GM18505 (cell line): ENCODE measurements at regions not wholly inside any gene's neighbourhood (a gene's known extent, or its start where the extent isn't known, plus 50 kb on each side); places are given as distances from the start of the nearest gene placed in this dataset.

ENCODE experiments used
- ATAC-seq: cut with Tn5 transposase; IDR thresholded peaks from one replicate; pipeline ENCODE4 v1.9.1; 2021; ENCODE audit not compliant: unreplicated experiment
- POLR2A ChIP-seq: IDR thresholded peaks from 4 replicates; pipeline ENCODE4 v1.6.1; 2011; ENCODE audit warnings: borderline replicate concordance; ENCODE audit not compliant: insufficient read depth, insufficient read length; ENCODE audit errors: extremely low read depth

GRCh38 chr14:54186821-54187763 is 209.7 kb upstream of the CDKN3 start:
- ATAC-seq, result no peak
- no peak for TF ChIP-seq POLR2A

- no peak for ATAC-seq
- TF ChIP-seq POLR2A, result no peak
Measured at GRCh38 chr14:54188064-54188666, 208.6 kb upstream of the CDKN3 start.

DNA sequence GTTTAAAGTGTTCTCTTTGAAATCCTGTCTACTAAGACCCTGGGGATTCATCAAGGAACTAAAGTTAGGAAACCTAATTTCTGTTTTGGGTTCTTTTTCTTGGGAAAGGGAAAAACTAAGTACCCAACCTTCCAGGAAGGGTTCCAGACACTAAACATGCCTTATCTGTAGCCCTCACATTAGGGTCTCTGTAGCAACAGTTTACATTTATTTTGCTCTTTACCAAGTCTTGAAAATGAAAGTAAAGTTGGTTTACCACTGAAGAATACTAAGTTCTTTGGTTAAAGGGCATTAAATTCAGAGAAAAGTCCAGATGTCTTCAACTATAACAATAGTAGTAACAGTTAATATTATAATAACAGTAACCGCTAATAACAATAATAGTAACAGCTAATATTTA is 207.5 kb upstream of the CDKN3 start:
- TF ChIP-seq POLR2A, result no peak
- ATAC-seq, result no peak

- TF ChIP-seq POLR2A, result no peak
- ATAC-seq, result no peak
Measured at GRCh38 chr14:54189748-54190354, 207.0 kb upstream of the CDKN3 start.

DNA sequence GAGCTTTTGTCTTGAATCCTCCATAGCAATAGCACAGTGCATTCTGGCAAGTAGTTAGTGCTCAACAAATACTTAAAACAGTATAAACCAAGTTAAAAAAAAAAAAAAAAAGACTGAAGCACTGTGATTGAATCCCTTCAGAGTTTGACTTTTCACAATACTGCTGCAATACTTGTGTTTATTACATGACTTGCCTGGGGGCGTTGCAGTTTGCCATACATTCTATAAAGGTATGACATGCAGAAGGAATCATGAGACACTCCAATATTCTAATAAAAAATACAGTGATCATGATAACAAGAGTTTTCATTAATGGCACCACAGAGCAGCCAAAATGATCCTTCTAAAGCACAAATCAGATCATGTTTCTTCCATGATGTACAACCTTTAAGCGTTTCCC is 205.0 kb upstream of the CDKN3 start:
- TF ChIP-seq POLR2A, result no peak
- no peak for ATAC-seq

DNA sequence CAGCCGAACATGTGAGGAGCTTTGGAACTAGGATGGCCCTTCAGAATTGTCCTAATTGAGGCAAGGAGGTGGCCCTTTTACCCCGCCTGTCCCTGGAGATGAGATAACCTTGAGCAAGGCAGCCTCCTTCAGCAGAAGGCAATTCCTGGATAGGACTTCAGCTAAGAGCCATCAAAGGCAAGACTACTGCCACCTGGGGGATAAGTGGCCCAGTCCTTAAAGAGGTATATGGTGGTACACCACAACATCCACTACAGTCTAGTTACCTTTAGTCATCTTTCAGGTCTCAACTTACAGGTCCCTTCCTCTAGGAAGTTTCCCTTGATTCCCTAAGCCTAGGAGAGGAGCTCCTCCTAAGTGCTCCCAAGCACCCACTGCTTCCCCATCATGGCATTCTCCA is 204.2 kb upstream of the CDKN3 start:
- no peak for ATAC-seq
- no peak for TF ChIP-seq POLR2A

DNA sequence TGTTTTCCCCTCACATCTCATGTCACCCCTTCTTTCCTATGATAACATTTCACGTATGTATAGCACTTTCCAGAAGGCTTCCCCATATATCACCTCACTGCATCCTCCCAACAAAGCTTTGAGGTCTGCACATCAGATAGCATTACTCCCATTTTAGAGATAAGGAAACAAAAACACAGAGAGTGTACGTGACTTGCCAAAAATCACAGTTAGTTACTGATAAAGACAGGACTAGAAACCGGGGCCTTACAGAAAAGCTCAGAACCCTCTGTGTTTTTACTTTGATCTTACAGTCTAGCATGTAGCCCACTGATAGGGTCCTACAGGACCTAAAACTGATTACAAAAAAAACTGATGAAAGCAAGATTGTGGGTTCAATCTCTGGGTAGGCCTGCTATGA is 202.9 kb upstream of the CDKN3 start:
- ATAC-seq, result no peak
- TF ChIP-seq POLR2A, result no peak

DNA sequence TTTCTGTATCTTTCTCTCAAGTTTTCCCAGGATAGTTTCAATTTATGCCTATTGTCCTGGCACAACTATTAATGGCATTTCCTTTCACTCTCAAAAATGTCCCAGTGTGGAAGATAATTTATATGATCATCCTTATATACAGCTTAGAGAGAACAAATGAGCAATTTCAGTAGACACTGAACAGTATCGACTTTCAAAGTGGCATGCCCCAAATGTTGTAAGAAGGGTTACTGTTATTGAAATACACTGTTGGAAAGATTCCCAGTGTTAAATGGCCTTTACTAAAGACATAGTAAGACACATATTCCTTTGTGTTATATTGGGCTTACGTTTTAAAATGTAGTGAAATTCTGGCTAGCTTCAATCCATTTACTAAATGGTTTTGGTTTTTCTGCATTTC is 202.3 kb upstream of the CDKN3 start:
- no peak for ATAC-seq
- TF ChIP-seq POLR2A, result no peak

GRCh38 chr14:54197369-54197768 is 199.4 kb upstream of the CDKN3 start:
- no peak for ATAC-seq
- TF ChIP-seq POLR2A, result no peak

GRCh38 chr14:54200726-54201125 is 196.1 kb upstream of the CDKN3 start:
- ATAC-seq, result no peak

GRCh38 chr14:54202288-54202687 is 194.5 kb upstream of the CDKN3 start:
- ATAC-seq, result no peak
- no peak for TF ChIP-seq POLR2A

More at GRCh38 chr14:54200726-54201125, 196.1 kb upstream of the CDKN3 start:
- no peak for TF ChIP-seq POLR2A

DNA sequence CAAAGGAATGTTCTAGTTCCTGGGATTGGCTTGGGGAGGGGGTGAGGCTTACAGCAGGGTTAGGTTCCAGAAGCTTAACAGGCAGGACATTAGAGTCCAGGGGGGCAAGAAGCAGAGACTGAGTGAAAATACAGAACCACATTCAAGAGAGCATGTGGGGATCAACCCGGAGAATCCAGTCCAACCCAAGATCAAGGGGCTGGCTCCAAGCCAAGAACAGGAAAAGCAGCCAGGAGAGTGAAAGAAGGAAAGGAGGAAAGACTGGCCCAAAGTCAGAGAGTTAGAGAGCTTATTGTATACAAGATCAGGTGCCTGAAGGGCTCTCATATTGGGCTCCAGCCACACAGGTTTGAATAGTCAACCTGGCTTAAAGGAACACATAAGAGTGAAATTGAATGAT is 190.3 kb upstream of the CDKN3 start:
- TF ChIP-seq POLR2A, result no peak
- no peak for ATAC-seq

GRCh38 chr14:54207075-54207474 is 189.7 kb upstream of the CDKN3 start:
- no peak for ATAC-seq
- TF ChIP-seq POLR2A, result no peak
